ENCODE measurements at regions not wholly inside any gene's neighbourhood (a gene's known extent, or its start where the extent isn't known, plus 50 kb on each side); places are given as distances from the start of the nearest gene placed in this dataset.

DNA sequence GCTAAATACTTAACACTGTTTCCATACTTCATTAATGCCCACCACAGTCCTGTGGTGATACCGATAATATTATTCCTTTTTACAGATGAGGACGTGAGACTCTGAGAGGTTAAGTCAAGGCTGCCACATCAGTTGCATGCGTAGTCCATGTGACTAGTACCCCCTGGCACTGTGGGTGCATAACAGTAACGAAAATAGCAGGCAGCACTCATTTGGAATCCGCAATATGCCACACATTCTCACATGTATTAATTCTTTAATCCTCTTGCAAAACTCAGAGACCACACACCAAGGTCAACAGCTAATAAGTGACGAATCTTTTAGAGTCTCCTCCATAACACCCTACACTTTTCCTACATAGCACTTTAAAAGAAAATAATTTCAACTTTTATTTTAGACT, 99.5 kb upstream of the HABP2 start:
- DNase-seq (ENCODE audit: low read depth in 4 of 4, low spot score in 2 of 4) = no peak

DNA sequence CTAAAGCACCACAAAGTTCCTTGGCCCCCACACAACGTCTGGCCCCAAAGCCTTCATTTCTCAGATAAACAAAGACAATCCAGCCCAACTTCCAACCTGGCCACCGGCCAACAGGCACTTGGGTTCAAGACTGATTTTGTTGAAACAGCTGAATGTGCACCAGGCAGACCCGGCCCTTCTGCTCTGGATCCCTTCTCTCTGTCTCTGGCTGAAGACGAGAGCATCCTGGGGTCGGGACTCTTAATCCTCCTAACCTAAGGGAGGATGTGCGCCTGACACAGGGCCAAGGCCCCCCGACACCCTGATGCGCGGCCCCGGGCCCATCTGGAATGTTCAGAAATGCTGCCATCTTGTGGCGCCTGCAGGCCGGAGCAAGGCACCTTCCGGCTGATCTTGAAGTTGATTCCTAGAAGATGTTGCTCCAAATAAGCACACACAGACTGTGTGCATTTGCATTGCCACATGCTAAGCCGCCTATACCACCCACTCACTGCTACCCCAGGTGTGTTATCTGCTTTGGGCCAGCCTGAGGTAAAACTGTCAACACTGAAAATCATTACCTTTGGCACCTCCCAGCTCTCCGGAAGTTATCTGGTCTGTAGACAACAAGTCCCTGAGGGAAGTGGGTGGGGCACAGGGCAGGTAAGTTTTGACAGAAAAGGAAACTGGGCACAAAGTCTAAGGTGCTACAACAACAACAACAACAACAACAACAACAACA, 98.4 kb upstream of the HABP2 start:
- peak in 3 of 4 donors; percentile 12 to 37 (median 17) for DNase-seq (ENCODE audit: low read depth in 4 of 4, low spot score in 2 of 4)

DNA sequence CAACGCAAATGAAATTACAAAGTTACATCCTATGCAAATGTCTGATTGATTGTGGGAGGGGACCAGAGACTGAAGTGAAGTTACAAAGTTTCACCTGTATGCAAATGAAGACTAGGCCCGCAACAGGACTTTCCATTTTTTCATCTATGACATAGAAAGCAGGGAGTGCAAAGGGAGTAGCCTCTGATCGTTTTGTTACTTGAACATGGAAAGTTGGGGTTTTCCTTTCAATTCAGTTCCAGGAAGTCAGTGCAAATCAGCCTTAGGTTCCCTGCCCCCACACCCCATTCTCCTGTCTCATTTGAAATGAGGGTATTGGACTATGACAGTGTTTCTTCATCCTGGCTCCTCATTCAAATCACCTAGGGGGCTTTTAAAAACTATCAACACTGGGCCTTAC, 96.9 kb upstream of the HABP2 start:
- no peak for DNase-seq (ENCODE audit: low read depth in 4 of 4, low spot score in 2 of 4)

DNA sequence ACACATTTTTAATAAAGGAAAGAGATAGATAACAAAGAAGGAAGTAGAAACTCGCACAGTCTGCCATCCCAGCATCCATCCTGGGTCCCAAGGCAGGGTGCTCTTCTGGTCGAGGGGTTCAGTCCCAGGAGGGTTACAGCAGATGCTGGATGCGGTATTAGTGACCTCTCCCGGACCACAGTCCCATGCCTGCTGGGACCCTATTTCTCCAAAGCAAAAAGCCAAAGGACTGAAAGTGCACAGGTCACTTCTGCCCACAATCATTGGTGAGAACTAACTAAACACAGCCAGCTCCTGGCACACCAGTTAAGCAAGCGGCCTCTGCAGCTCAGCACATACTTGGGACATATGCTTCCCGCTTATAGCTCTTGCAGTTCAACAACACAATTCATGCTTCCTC, 96.1 kb upstream of the HABP2 start:
- no peak for DNase-seq (ENCODE audit: low read depth in 4 of 4, low spot score in 2 of 4)

DNA sequence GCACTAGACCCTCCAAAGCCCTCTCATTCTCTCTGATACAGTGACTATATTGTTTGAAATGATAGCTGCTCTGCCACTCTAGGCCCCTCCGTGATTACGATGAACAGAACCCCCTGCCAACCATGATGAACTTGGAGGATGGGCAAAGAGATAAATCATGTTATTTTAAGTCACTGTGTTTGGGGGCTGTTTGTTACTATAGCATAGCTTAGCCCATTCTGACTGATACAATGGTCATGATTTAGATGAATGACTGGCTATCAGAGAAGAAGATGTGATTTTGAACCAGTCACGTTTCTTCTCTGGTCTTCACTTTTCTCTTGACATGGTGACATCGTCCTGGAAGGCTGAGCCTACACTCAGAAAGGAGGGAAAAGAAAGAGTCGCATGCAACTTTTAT, 95.4 kb upstream of the HABP2 start:
- no peak for DNase-seq (ENCODE audit: low read depth in 4 of 4, low spot score in 2 of 4)

DNA sequence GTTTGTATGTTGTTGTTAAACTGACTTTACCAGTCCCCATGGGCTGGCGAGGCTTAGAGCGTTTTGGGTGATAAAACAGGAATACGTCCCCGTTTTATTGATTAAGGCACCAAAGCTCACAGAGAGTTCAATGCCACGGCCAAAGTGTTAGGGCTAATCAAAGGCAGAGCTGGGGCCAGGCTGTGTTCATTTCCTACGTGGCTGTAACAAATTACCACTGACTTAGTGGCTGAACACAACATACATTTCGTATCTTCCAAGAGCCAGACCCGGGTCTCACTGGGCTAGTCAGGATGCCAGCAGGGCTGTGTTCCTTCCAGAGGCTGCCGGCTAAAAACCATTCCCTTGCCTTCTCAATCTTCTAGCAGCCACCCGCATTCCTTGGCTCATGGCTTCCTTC, 94.4 kb upstream of the HABP2 start:
- DNase-seq (ENCODE audit: low read depth in 4 of 4, low spot score in 2 of 4) = no peak

DNA sequence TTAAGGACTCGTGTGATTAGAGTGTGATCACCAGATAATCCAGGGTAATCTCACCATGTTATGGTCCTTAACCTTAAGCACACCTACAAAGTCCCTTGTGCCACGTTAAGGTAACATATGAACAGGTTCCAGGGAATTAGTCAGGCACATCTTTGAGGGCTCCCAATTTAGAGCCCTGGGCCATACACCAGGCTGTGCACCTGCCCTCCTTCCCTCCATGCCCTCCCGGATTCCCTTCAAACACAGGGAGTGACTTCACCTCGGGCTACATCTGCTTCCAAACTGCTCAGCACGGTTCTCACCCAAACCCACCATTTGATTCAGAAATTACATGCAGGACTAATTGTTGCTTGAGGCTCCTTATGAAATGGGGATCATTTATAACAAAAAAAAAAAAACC, 93.9 kb upstream of the HABP2 start:
- no peak for DNase-seq (ENCODE audit: low read depth in 4 of 4, low spot score in 2 of 4)

DNA sequence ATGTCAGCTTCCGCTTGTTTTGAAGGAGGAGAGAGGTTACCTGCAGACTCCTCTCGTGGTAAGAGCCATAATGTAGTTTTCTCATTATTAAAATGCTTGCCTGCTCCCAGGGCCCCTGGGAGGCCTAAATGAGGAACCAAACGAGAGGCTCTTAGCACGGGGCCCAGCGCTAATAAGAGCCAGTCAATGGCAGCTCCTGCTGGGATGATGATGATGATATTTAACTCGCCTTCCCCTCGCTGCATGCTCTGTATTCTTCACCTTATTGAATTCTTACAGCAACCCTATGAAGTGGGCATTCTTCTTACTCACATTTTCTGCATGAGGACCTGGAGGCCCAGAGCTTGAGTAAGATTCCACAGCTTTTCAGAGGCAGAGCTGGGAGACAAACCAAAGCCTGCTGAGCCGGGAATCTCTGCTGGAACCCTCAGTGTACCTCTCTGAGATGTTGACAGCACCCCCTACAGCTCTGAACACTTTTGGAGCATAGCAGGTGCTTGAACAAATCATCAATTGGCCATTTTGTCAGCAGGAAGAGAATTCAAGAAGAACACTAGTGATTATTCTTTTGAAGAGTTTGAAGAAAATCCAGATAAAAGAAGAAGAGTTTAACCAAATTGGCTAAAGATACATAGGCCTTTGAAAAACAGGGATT, 93.1 kb upstream of the HABP2 start:
- DNase-seq (ENCODE audit: low read depth in 4 of 4, low spot score in 2 of 4) = no peak

DNA sequence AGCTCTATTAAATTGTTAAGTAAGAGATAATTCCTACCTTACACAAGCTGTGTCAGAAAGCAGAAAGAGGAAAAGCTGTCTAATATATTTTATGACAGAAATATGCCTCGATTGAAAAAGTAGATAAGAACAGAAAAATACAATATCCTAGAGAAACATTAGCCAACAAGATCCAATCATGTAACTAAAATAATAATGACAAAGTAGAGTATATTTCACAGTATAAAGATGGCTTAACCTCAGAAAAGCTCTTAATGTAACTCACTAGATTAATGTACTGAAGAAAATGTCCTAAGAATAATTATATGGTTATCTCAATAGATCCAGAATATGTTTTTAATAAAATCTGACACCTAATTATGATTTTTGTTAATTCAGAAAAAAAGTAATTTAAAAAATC, 89.8 kb upstream of the HABP2 start:
- no peak for DNase-seq (ENCODE audit: low read depth in 4 of 4, low spot score in 2 of 4)

DNA sequence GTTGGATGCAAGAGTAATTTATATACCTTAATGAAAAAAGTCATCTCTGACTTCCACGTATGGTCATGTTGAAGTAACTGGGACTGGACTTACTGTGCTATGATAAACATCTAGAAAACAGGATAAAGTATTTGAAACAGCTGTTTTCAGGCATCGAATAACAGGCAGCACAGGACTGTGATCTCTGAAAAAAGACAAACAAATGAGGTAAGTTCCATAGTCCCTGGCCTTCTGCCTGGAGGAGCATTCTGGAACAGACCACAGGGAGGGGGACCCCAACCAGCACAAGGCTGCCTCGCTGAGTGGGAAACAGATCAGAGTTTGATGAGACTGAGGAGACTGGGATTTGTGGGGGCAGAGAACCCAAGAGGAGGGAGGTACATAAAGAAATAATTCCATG, 89.1 kb upstream of the HABP2 start:
- peak in 1 of 4 donors; percentile 1 for DNase-seq (ENCODE audit: low read depth in 4 of 4, low spot score in 2 of 4)

DNA sequence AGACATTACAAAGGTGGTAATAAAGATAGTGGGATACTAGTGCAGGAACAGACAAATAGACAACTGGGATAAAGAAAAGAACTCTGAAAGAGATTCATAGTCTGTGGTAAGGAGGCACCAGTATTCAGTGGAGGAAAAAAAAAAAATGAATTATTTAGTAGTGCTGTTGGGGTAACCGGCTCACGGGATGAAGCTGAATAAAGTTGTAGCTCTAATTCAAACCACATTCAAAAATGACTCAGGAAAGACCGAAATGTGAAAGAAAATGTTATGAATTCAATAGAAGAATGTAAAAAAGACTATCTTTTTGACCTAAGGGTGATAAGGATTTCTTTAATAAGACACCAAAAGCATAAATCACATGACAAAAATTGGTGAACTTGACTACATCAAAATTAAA, 83.1 kb upstream of the HABP2 start:
- DNase-seq (ENCODE audit: low read depth in 4 of 4, low spot score in 2 of 4) = no peak

DNA sequence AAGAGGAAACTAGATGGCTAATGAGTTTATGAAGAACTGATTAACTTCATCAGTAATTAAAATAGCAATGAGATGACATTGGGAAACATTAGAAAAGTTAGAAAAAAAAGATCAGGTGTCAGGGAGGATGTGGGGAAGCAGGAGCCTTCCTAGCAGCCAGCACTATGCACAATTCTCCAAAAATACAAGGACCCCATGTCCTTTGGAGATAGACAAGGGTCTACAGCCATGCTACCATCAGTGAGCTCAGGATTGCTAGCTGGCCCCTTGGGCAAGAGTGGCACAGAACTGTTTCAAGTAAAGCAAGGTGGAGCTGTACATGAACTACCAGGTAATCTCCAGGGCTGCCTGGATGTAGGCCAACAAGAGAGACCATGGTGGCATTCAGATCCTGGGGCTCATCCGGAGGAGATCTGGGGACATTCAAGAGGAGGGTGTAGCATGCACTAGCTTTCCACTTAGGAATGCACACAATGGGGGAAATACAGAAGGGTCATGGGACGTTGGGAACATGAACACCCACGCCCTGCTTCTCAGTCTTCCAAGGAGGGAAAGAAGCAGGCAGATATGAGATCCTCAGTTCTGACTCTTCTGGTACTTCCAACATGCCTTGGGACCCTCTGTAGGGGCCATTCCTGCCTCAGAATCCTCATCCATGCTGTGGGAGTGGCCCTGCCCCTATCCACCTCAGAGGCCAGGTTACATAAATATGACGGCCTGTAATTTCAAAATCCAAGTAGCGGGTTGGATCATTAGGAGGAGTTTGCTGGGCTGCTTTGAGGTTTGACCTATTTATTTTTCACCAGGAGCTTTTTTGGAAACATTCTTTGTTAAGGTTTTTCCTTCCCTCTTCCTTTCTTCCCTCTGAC, 82.2 kb upstream of the HABP2 start:
- DNase-seq (ENCODE audit: low read depth in 4 of 4, low spot score in 2 of 4) = no peak

DNA sequence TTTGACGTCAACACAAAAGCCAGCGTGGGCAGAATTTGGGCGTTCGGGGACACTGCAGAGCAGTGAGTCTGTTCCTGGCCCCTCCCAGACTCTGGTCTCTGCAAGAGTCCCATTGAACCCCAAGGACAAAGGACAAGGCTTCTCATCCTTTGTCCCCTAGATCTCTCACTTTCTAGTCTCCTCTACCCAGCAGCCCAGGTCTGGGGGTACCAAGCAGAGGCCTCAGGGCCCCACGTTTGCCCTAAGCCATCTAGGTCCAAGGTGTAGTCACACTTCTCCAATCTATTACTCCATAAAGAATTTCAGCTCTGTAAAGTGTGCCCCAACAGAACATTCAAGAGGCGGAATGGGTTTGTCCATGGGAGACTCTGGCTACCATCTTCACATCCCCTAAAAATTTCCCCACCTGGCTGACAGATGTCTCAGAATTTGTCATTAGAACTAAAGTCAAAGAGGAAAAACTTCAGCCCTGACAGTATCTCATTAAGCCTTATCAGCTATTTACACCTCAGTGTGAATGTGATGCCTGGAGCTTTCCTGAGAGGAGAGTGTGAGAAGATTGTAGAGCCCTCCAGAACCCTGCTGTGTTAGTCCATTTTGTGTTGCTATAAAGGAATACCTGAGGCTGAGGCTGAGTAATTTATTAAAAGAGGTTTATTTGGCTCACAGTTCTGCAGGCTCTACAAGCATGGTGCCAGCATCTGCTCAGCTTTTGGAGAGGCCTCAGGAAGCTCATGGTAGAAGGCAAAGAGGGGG, 81.4 kb upstream of the HABP2 start:
- DNase-seq (ENCODE audit: low read depth in 4 of 4, low spot score in 2 of 4) = no peak

DNA sequence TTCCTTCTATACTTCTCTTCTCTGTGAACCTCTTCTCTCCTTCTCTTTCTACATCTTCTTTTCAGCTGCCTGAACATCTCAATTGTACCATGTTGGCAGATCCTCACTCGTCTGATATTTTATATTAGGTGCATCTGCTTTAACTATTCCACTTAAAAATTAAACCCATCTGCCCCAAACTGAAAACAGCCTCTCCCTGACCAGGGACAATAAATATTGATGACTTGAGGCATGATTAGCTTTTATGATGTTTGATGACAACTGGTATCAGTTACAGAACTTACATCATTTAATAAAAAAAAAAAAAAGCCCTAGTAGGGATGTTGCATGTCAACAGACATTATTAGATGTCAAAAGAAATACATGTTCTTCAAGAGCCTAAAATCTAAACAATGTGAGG, 79.8 kb upstream of the HABP2 start:
- DNase-seq (ENCODE audit: low read depth in 4 of 4, low spot score in 2 of 4) = no peak

DNA sequence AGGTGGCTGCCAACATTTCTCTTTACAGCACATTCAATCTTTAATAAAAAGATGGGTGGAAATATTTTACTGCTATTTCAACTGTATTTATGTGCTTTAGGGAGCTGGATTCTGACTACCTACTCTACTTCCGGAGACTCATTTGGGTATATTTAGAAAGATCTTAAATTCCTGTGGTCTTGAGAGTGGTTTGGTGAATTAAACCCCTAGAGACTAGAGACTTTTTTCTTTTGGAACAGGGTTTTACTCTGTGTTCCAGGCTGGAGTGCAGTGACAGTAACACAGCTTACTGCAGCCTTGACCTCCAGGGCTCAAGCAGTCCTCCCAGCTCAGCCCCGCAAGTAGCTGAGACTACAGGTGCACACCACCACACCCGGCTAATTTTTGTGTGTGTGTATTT, 79.0 kb upstream of the HABP2 start:
- no peak for DNase-seq (ENCODE audit: low read depth in 4 of 4, low spot score in 2 of 4)

DNA sequence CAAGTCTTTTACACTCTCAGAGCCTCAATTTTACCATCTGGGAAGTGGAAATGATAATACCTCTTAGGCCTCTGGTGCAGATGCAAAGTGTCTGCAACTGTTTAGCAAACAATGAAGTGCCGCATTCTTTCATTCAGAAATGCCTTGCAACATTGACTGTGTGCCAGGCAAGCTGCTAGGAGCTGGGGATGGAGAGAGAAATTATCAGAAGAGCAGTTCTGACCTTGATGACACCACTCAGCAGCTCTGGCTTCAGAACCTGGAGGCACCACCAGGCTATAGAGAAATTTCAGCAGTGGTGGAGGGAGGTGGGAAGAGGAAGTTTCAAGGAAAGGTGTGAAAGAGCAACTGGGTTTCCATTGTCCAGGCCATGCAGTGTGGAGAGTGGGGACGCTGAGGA, 78.1 kb upstream of the HABP2 start:
- DNase-seq (ENCODE audit: low read depth in 4 of 4, low spot score in 2 of 4) = no peak

DNA sequence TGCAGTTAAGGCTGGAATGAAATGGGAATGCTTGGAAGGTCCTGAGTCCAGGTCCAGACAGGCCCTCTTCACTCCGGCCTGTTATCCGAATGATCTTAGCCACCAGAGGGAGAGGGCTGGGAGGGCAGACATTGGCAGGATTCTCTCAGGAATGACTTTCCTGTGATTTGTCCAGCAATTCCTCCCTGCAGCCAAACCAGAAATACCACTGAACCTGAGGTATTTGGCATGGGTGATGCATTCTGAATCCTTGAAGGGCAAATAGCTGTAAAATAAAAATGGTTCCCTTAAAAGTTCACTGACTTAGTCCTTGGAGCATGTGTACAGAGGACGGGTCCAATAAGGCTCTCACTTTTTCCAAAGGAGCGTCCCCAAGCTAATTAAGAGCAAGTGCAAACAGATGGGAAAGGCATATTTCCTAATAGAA, 77.5 kb upstream of the HABP2 start:
- DNase-seq (ENCODE audit: low read depth in 4 of 4, low spot score in 2 of 4) = no peak

DNA sequence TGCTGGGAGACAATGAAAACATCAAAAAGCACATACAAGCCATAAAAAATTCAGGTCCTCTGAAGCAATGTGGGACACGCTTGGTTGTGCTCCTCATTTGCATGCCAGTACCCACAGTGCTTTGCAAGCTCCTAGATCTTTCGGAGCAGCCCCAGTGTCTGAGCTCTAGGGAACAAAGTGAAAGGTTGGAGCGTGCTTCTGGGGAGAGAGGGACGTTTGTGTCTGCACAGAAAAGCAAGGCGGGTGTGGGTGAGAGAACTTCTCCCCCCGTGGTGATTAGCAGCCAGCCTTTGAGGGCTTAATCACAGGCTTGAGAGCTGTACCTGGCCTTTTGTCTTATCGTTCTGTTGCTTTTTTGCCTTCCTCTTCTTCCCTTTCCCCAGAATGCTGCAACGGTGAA, 76.7 kb upstream of the HABP2 start:
- no peak for DNase-seq (ENCODE audit: low read depth in 4 of 4, low spot score in 2 of 4)

DNA sequence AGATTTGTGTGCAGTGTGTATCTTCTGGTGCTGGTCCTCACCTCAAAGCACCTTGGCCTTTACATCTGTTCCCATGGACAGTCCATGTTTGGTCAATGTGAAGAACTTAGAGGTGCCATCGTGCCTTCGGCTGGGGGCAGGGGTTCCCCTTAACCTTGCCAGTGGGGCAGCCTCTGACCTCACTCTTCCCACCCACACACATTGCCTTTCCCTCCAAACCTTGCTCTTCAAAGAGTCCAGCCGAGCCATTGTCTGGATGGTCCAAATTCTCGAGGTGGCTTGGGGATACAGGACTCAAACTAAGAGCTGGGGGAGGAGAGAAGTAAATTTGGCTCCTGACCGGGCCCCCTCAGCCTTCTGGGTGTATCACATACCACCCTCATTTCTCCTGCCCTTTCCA, 76.2 kb upstream of the HABP2 start:
- no peak for DNase-seq (ENCODE audit: low read depth in 4 of 4, low spot score in 2 of 4)

DNA sequence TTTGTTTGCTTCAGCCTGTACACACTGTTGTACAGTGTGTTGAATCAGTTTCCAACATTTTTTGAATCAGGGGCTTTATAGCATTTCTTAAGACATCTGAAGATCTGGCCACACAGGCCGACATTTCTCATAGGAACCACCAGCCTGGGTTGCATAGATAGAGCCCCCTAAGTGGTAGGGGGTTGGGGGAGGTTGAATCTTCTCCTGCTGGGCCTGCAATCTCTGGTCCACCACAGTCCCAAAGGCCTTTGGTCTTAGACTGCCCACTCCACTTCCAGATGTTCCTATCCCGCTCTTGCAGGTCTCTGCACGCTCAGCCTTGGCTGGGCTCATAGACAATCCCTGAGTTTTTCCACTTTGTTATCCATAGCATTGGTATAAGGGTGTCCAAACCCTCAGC, 75.4 kb upstream of the HABP2 start:
- no peak for DNase-seq (ENCODE audit: low read depth in 4 of 4, low spot score in 2 of 4)

Data from left renal cortex interstitium (tissue), 4 donors.